HEK293T (cell line): ENCODE measurements at regions not wholly inside any gene's neighbourhood (a gene's known extent, or its start where the extent isn't known, plus 50 kb on each side); places are given as distances from the start of the nearest gene placed in this dataset.

Experiments
- CTCF ChIA-PET: fragments of 350-600 bp; formaldehyde crosslinking; extraction: SDS; loops from one replicate; lab custom pipeline; 2021; ENCODE audit warnings: antibody characterized with exemption, inconsistent platforms; lab: Yijun Ruan, JAX
- POLR2A ChIA-PET: fragments of 350-600 bp; formaldehyde crosslinking; extraction: SDS; loops from one replicate; lab custom pipeline; 2020; ENCODE audit warnings: antibody characterized with exemption, inconsistent platforms; lab: Yijun Ruan, JAX
- DNase-seq: peaks from one replicate; pipeline ENCODE4 v3.0.0; 2012; ENCODE audit warnings: mixed read lengths; ENCODE audit errors: extremely low spot score
- ARNT ChIP-seq: fragments of 450-650 bp; IDR thresholded peaks from 2 replicates; pipeline ENCODE4 v1.6.1; 2017; ENCODE audit warnings: mild to moderate bottlenecking
- BHLHE40 ChIP-seq: fragments of 450-650 bp; IDR thresholded peaks from 2 replicates; pipeline ENCODE4 v1.6.1; 2016; ENCODE audit warnings: mild to moderate bottlenecking, moderate library complexity, borderline replicate concordance
- CTBP1 ChIP-seq: fragments of 450-650 bp; IDR thresholded peaks from 2 replicates; pipeline ENCODE4 v1.6.1; 2016; ENCODE audit warnings: borderline replicate concordance
- ELF4 ChIP-seq: fragments of 450-650 bp; IDR thresholded peaks from 2 replicates; pipeline ENCODE4 v1.6.1; 2017; ENCODE audit warnings: antibody characterized with exemption
- FOXA1 ChIP-seq: fragments of 450-650 bp; IDR thresholded peaks from 2 replicates; pipeline ENCODE4 v1.6.1; 2016; ENCODE audit warnings: mild to moderate bottlenecking
- FOXK2 ChIP-seq: fragments of 450-650 bp; IDR thresholded peaks from 2 replicates; pipeline ENCODE4 v1.6.1; 2016; ENCODE audit warnings: mild to moderate bottlenecking
- FOXM1 ChIP-seq: fragments of 450-650 bp; IDR thresholded peaks from 2 replicates; pipeline ENCODE4 v1.6.1; 2017; ENCODE audit warnings: mild to moderate bottlenecking, borderline replicate concordance
- HDGF ChIP-seq: fragments of 450-650 bp; IDR thresholded peaks from 2 replicates; pipeline ENCODE4 v1.6.1; 2017; ENCODE audit warnings: antibody characterized with exemption, borderline replicate concordance
- L3MBTL2 ChIP-seq: fragments of 450-650 bp; conservative IDR thresholded peaks from 2 replicates; pipeline ENCODE4 v1.6.1; 2016; ENCODE audit warnings: mild to moderate bottlenecking
- LEF1 ChIP-seq: fragments of 450-650 bp; IDR thresholded peaks from 2 replicates; pipeline ENCODE4 v1.6.1; 2017; ENCODE audit warnings: mild to moderate bottlenecking, borderline replicate concordance
- NFRKB ChIP-seq: fragments of 450-650 bp; IDR thresholded peaks from 2 replicates; pipeline ENCODE4 v1.6.1; 2016; ENCODE audit warnings: mild to moderate bottlenecking, moderate library complexity
- PKNOX1 ChIP-seq: fragments of 450-650 bp; IDR thresholded peaks from 2 replicates; pipeline ENCODE4 v1.6.1; 2016
- SP1 ChIP-seq: fragments of 450-650 bp; IDR thresholded peaks from 2 replicates; pipeline ENCODE4 v1.6.1; 2017
- SUZ12 ChIP-seq: fragments of 450-650 bp; IDR thresholded peaks from 2 replicates; pipeline ENCODE4 v1.6.1; 2016; ENCODE audit warnings: mild to moderate bottlenecking
- TARDBP ChIP-seq: fragments of 450-650 bp; IDR thresholded peaks from 2 replicates; pipeline ENCODE4 v1.6.1; 2016
- ZNF384 ChIP-seq: fragments of 450-650 bp; IDR thresholded peaks from 2 replicates; pipeline ENCODE4 v1.6.1; 2016

GRCh38 chr16:87194172-87194571 is 123.0 kb downstream of the C16orf95 start:
- no peak for TF ChIP-seq FOXK2
- ChIA-PET CTCF (interaction anchor here (1.7 kb wide), 1 partner anchor 9 kb away, joined by 6 read pairs; no protein-coding TSS in a partner anchor), POLR2A (no interaction called here)
- DNase-seq = no peak

- no peak for DNase-seq
- CTCF ChIA-PET = interaction anchor here (0.6 kb wide), 1 partner anchor 132 kb away, joined by 3 read pairs; no protein-coding TSS in a partner anchor
- POLR2A ChIA-PET = no interaction called here
- TF ChIP-seq PKNOX1 = no peak
- no peak for TF ChIP-seq ELF4
- no peak for TF ChIP-seq TARDBP
- TF ChIP-seq L3MBTL2 = no peak
- no peak for TF ChIP-seq CTBP1
- no peak for TF ChIP-seq HDGF
- TF ChIP-seq NFRKB = no peak
- TF ChIP-seq LEF1 = no peak
- no peak for TF ChIP-seq SP1
- no peak for TF ChIP-seq BHLHE40
- no peak for TF ChIP-seq ARNT
These were observed 122.0 kb downstream of the C16orf95 start for GRCh38 chr16:87195161-87195560.

GRCh38 chr16:87196231-87196630 is 121.0 kb downstream of the C16orf95 start:
- POLR2A ChIA-PET = no interaction called here
- CTCF ChIA-PET = no interaction called here
- DNase-seq = no peak
- TF ChIP-seq ARNT (no peak), BHLHE40 (no peak), NFRKB (no peak), ELF4 (no peak), CTBP1 (no peak), FOXK2 (no peak), L3MBTL2 (no peak)

- no peak for DNase-seq
- TF ChIP-seq NFRKB (no peak), ZNF384 (no peak), LEF1 (no peak)
- ChIA-PET POLR2A (no interaction called here), CTCF (no interaction called here)
These were observed 120.5 kb downstream of the C16orf95 start for GRCh38 chr16:87196661-87197060.

GRCh38 chr16:87198328-87198832 is 118.8 kb downstream of the C16orf95 start:
- DNase-seq = no peak
- CTCF ChIA-PET = no interaction called here
- TF ChIP-seq TARDBP (no peak), BHLHE40 (no peak), FOXK2 (no peak), NFRKB (no peak)

GRCh38 chr16:87198881-87199280 is 118.3 kb downstream of the C16orf95 start:
- ChIA-PET CTCF (no interaction called here), POLR2A (no interaction called here)
- TF ChIP-seq BHLHE40 (no peak), FOXA1 (no peak), FOXM1 (no peak), LEF1 (no peak)
- DNase-seq = no peak

More at GRCh38 chr16:87198328-87198832, 118.8 kb downstream of the C16orf95 start:
- POLR2A ChIA-PET = no interaction called here

- CTCF ChIA-PET = no interaction called here
- no peak for DNase-seq
- no peak for TF ChIP-seq HDGF
- no peak for TF ChIP-seq ELF4
- no peak for TF ChIP-seq FOXA1
- no peak for TF ChIP-seq FOXK2
- no peak for TF ChIP-seq FOXM1
- no peak for TF ChIP-seq ARNT
- TF ChIP-seq SUZ12 = no peak
- no peak for TF ChIP-seq SP1
- no peak for TF ChIP-seq NFRKB
- TF ChIP-seq LEF1 = no peak
- no peak for TF ChIP-seq PKNOX1
- TF ChIP-seq CTBP1 = no peak
- no peak for TF ChIP-seq L3MBTL2
- no peak for TF ChIP-seq BHLHE40
- no peak for TF ChIP-seq ZNF384
- no peak for TF ChIP-seq TARDBP
- POLR2A ChIA-PET = no interaction called here
These were observed 117.8 kb downstream of the C16orf95 start for GRCh38 chr16:87199379-87199778.

GRCh38 chr16:87199901-87200300 is 117.3 kb downstream of the C16orf95 start:
- ChIA-PET CTCF (no interaction called here), POLR2A (no interaction called here)
- TF ChIP-seq NFRKB = no peak
- TF ChIP-seq ZNF384 = no peak
- no peak for TF ChIP-seq TARDBP
- TF ChIP-seq ARNT = no peak
- no peak for TF ChIP-seq FOXM1
- no peak for TF ChIP-seq FOXK2
- no peak for TF ChIP-seq SP1
- DNase-seq = no peak
